OCI-LY7 (cell line): ENCODE measurements at regions not wholly inside any gene's neighbourhood (a gene's known extent, or its start where the extent isn't known, plus 50 kb on each side); places are given as distances from the start of the nearest gene placed in this dataset.

Experiments
- BruUV-seq: library from RNA; stranded (reverse); fragments of 400-500 nt; replicated peaks from 2 replicates; lab custom pipeline; 2021; lab: Mats Ljungman, UMichigan
- CTCF ChIA-PET: fragments of 300-600 bp; sonication (Branson Sonifier 250); formaldehyde crosslinking; loops from one replicate; lab custom pipeline; 2022; ENCODE audit warnings: antibody characterized with exemption; ENCODE audit not compliant: unreplicated experiment; lab: Charles Lee
- POLR2A ChIA-PET: fragments of 300-600 bp; sonication (Branson Sonifier 250); formaldehyde crosslinking; loops from one replicate; lab custom pipeline; 2022; ENCODE audit warnings: antibody characterized with exemption; lab: Charles Lee
- DNase-seq: peaks from one replicate; pipeline ENCODE4 v3.0.0-alpha.2; 2015; ENCODE audit warnings: low spot score
- H2AFZ ChIP-seq: fragments of 200-600 bp; sonication (generic), shearing (Covaris generic); 2 replicates; pipeline ENCODE4 v1.6.1; 2014; ENCODE audit warnings: mild to moderate bottlenecking, antibody characterized with exemption, low read length, moderate library complexity
- H3K27ac ChIP-seq: fragments of 200-600 bp; sonication (generic); 2 replicates; pipeline ENCODE4 v1.5.1; 2014; ENCODE audit warnings: mixed run types, low read depth, mild to moderate bottlenecking, moderate library complexity, low read length, inconsistent platforms; ENCODE audit not compliant: poor library complexity, severe bottlenecking
- H3K36me3 ChIP-seq: fragments of 200-600 bp; sonication (generic); 2 replicates; pipeline ENCODE4 v1.6.1; 2014; ENCODE audit warnings: mild to moderate bottlenecking, antibody characterized with exemption, low read length, moderate library complexity, mixed read lengths; ENCODE audit not compliant: insufficient read depth
- H3K4me1 ChIP-seq: fragments of 200-600 bp; sonication (generic); 2 replicates; pipeline ENCODE4 v1.5.1; 2014; ENCODE audit warnings: mild to moderate bottlenecking, low read length; ENCODE audit not compliant: insufficient read depth, poor library complexity, severe bottlenecking
- H3K4me2 ChIP-seq: fragments of 200-600 bp; sonication (generic); 2 replicates; pipeline ENCODE4 v1.6.1; 2014; ENCODE audit warnings: mild to moderate bottlenecking, low read length
- H3K4me3 ChIP-seq: fragments of 200-600 bp; sonication (generic); 2 replicates; pipeline ENCODE4 v1.5.1; 2014; ENCODE audit warnings: mild to moderate bottlenecking, low read depth, low read length; ENCODE audit not compliant: poor library complexity, severe bottlenecking
- H3K79me2 ChIP-seq: fragments of 200-600 bp; sonication (generic); 2 replicates; pipeline ENCODE4 v1.6.1; 2016; ENCODE audit warnings: low read depth, mild to moderate bottlenecking, low read length, moderate library complexity, mixed read lengths; ENCODE audit not compliant: insufficient read depth
- H3K9me2 ChIP-seq: fragments of 200-600 bp; sonication (generic); 2 replicates; pipeline ENCODE4 v1.6.1; 2016; ENCODE audit warnings: mild to moderate bottlenecking, low read length, mixed read lengths; ENCODE audit not compliant: insufficient read depth
- H3K9me3 ChIP-seq: fragments of 200-600 bp; sonication (generic); 2 replicates; pipeline ENCODE4 v1.6.1; 2014; ENCODE audit warnings: mild to moderate bottlenecking, mixed run types, low read length, mixed read lengths
- H4K20me1 ChIP-seq: fragments of 200-600 bp; sonication (generic); 2 replicates; pipeline ENCODE4 v1.6.1; 2014; ENCODE audit warnings: mild to moderate bottlenecking, antibody characterized with exemption, low read length, moderate library complexity, mixed read lengths; ENCODE audit not compliant: insufficient read depth
- CTCF ChIP-seq: fragments of 200-600 bp; sonication (generic); conservative IDR thresholded peaks from 2 replicates; pipeline ENCODE4 v1.5.1; 2014; ENCODE audit warnings: mild to moderate bottlenecking, antibody characterized with exemption, low read length, moderate library complexity, mixed read lengths
- EZH2phosphoT487 ChIP-seq: fragments of 200-600 bp; sonication (generic); IDR thresholded peaks from 2 replicates; pipeline ENCODE4 v1.6.1; 2018; ENCODE audit warnings: low read depth, borderline replicate concordance, mild to moderate bottlenecking, mixed run types, antibody characterized with exemption, low read length, moderate library complexity, mixed read lengths
- intact Hi-C: fragments of 100-400 bp; cut with micrococcal nuclease; formaldehyde crosslinking; loops from one replicate; pipeline ENCODE4 v1.10.0; 2022; ENCODE audit not compliant: unreplicated experiment

- H4K20me1 ChIP-seq = no peaks in the 10 kb centered on the region
- no peak overlapping the region for H2AFZ ChIP-seq
- no peak overlapping the region for H3K27ac ChIP-seq
- H3K4me3 ChIP-seq = no peak overlapping the region
- ChIA-PET POLR2A (no interaction called here), CTCF (no interaction called here)
- H3K79me2 ChIP-seq = no peaks in the 10 kb centered on the region
- no peak for DNase-seq
- H3K4me2 ChIP-seq = no peak overlapping the region
- TF ChIP-seq EZH2phosphoT487 = no peak
- TF ChIP-seq CTCF = no peak
- H3K4me1 ChIP-seq = no peaks in the 10 kb centered on the region
- no peaks in the 10 kb centered on the region for H3K36me3 ChIP-seq
- no peaks in the 10 kb centered on the region for H3K9me3 ChIP-seq
- intact Hi-C loops = no loop called here
- no TSS peak for BruUV-seq
- H3K9me2 ChIP-seq = no peaks in the 10 kb centered on the region
These were observed 2672.0 kb upstream of the PCDH20 start for GRCh38 chr13:64087624-64088023.

GRCh38 chr13:64083811-64084210 is 2668.2 kb upstream of the PCDH20 start:
- Histone ChIP-seq H3K4me2 (no peak overlapping the region), H3K4me1 (no peaks in the 10 kb centered on the region), H3K9me2 (no peaks in the 10 kb centered on the region), H3K36me3 (no peaks in the 10 kb centered on the region), H2AFZ (no peak overlapping the region), H3K27ac (no peak overlapping the region), H3K79me2 (no peaks in the 10 kb centered on the region), H3K9me3 (no peaks in the 10 kb centered on the region), H4K20me1 (no peaks in the 10 kb centered on the region), H3K4me3 (no peak overlapping the region)
- TF ChIP-seq EZH2phosphoT487 = no peak
- intact Hi-C loops = no loop called here
- ChIA-PET CTCF (no interaction called here), POLR2A (no interaction called here)
- no TSS peak for BruUV-seq
- no peak for DNase-seq

GRCh38 chr13:64083396-64083795 is 2667.7 kb upstream of the PCDH20 start:
- no peak overlapping the region for H3K4me3 ChIP-seq
- H3K4me1 ChIP-seq = no peaks in the 10 kb centered on the region
- H3K27ac ChIP-seq = no peak overlapping the region
- no peak for TF ChIP-seq CTCF
- no peak for TF ChIP-seq EZH2phosphoT487
- intact Hi-C loops = no loop called here
- no TSS peak for BruUV-seq
- H4K20me1 ChIP-seq = no peaks in the 10 kb centered on the region
- DNase-seq = no peak
- ChIA-PET CTCF (no interaction called here), POLR2A (no interaction called here)
- no peak overlapping the region for H3K4me2 ChIP-seq
- H3K9me2 ChIP-seq = no peaks in the 10 kb centered on the region
- no peaks in the 10 kb centered on the region for H3K9me3 ChIP-seq
- H3K36me3 ChIP-seq = no peaks in the 10 kb centered on the region
- H2AFZ ChIP-seq = no peak overlapping the region
- no peaks in the 10 kb centered on the region for H3K79me2 ChIP-seq
